MCF 10A (cell line): ENCODE measurements at regions not wholly inside any gene's neighbourhood (a gene's known extent, or its start where the extent isn't known, plus 50 kb on each side); places are given as distances from the start of the nearest gene placed in this dataset.

Source experiments
- BruUV-seq: library from RNA; stranded (reverse); fragments of 400-500 nt; replicated peaks from 2 replicates; lab custom pipeline; 2021; lab: Mats Ljungman, UMichigan
- CTCF ChIA-PET: fragments of 300-600 bp; sonication (Branson Sonifier 250); formaldehyde crosslinking; extraction: SDS; loops from one replicate; lab custom pipeline; 2021; ENCODE audit warnings: antibody characterized with exemption, inconsistent platforms; lab: Yijun Ruan, JAX
- POLR2A ChIA-PET: fragments of 300-600, 350-650 bp; sonication (Branson Sonifier 250); formaldehyde crosslinking; extraction: SDS; loops from one replicate; lab custom pipeline; 2020; ENCODE audit warnings: antibody characterized with exemption, inconsistent platforms; lab: Yijun Ruan, JAX
- DNase-seq: peaks from one replicate; pipeline ENCODE4 v3.0.0-alpha.2; 2018; ENCODE audit not compliant: unreplicated experiment
- H3K27ac Mint-ChIP-seq: one replicate; pipeline ENCODE4 v1.8.0; 2022; ENCODE audit warnings: mild to moderate bottlenecking, low read depth, mixed read lengths; ENCODE audit not compliant: unreplicated experiment
- H3K27me3 Mint-ChIP-seq: one replicate; pipeline ENCODE4 v1.8.0; 2022; ENCODE audit warnings: mixed read lengths; ENCODE audit not compliant: insufficient read depth, unreplicated experiment
- H3K36me3 Mint-ChIP-seq: one replicate; pipeline ENCODE4 v1.8.0; 2022; ENCODE audit warnings: mild to moderate bottlenecking, moderate library complexity, mixed read lengths; ENCODE audit not compliant: insufficient read depth, unreplicated experiment
- H3K4me1 Mint-ChIP-seq: one replicate; pipeline ENCODE4 v1.8.0; 2022; ENCODE audit warnings: mixed read lengths; ENCODE audit not compliant: insufficient read depth, unreplicated experiment
- H3K4me3 Mint-ChIP-seq: one replicate; pipeline ENCODE4 v1.8.0; 2022; ENCODE audit warnings: mild to moderate bottlenecking, moderate library complexity, mixed read lengths; ENCODE audit not compliant: unreplicated experiment
- H3K9me3 Mint-ChIP-seq: one replicate; pipeline ENCODE4 v1.8.0; 2022; ENCODE audit warnings: mixed read lengths; ENCODE audit not compliant: unreplicated experiment
- CTCF ChIP-seq: fragments of 200-600 bp; IDR thresholded peaks from one replicate; pipeline ENCODE4 v1.8.0; 2022; ENCODE audit warnings: antibody characterized with exemption, mild to moderate bottlenecking; ENCODE audit not compliant: unreplicated experiment
- intact Hi-C: fragments of 100-400 bp; cut with micrococcal nuclease; formaldehyde crosslinking; loops from 2 replicates; pipeline ENCODE4 v1.14.1; 2022

- Mint-ChIP-seq H3K4me3 (no peak overlapping the region), H3K9me3 (no peaks in the 10 kb centered on the region), H3K27me3 (no peaks in the 10 kb centered on the region), H3K4me1 (no peaks in the 10 kb centered on the region), H3K36me3 (no peaks in the 10 kb centered on the region), H3K27ac (no peak overlapping the region)
- POLR2A ChIA-PET, result no interaction called here
- DNase-seq, result no peak
- TF ChIP-seq CTCF, result no peak
- intact Hi-C loops, result no loop called here
- no TSS peak for BruUV-seq
- CTCF ChIA-PET, result no interaction called here
Measured at GRCh38 chr2:238586931-238587775, 160.4 kb downstream of the ASB1 start.

- H3K27me3 Mint-ChIP-seq, result no peaks in the 10 kb centered on the region
- no peak for DNase-seq
- TF ChIP-seq CTCF, result no peak
- H3K27ac Mint-ChIP-seq, result no peak overlapping the region
- H3K4me3 Mint-ChIP-seq, result no peak overlapping the region
- ChIA-PET CTCF (no interaction called here), POLR2A (no interaction called here)
- no peaks in the 10 kb centered on the region for H3K9me3 Mint-ChIP-seq
- no peaks in the 10 kb centered on the region for H3K4me1 Mint-ChIP-seq
- no TSS peak for BruUV-seq
- H3K36me3 Mint-ChIP-seq, result no peaks in the 10 kb centered on the region
- intact Hi-C loops, result no loop called here
Measured at GRCh38 chr2:238587776-238588660, 161.3 kb downstream of the ASB1 start.

GRCh38 chr2:238589591-238590460 lies 163.1 kb downstream of the ASB1 start:
- Mint-ChIP-seq H3K4me3 (no peak overlapping the region), H3K27ac (no peak overlapping the region), H3K9me3 (no peaks in the 10 kb centered on the region), H3K36me3 (no peaks in the 10 kb centered on the region), H3K4me1 (no peaks in the 10 kb centered on the region), H3K27me3 (no peaks in the 10 kb centered on the region)
- CTCF ChIA-PET, result no interaction called here
- intact Hi-C loops, result no loop called here
- TF ChIP-seq CTCF, result no peak
- BruUV-seq, result no TSS peak
- no peak for DNase-seq
- POLR2A ChIA-PET, result no interaction called here
